Liver (tissue), 8 donors: ENCODE measurements at regions not wholly inside any gene's neighbourhood (a gene's known extent, or its start where the extent isn't known, plus 50 kb on each side); places are given as distances from the start of the nearest gene placed in this dataset.

Experiments used
- DNase-seq: peaks from one replicate; pipeline ENCODE4 v3.0.0-alpha.2; 2017; ENCODE audit warnings: low spot score
- H3K27ac ChIP-seq, 2 donors: one replicate each; pipeline ENCODE4 v1.7.0; 2013; ENCODE audit warnings: inconsistent platforms in 2 of 2, low read length in 2 of 2, control low read depth in 1 of 2, low read depth in 1 of 2, mild to moderate bottlenecking in 1 of 2
- H3K27me3 ChIP-seq, 4 donors: one replicate each; pipeline versions ENCODE4 v1.6.1 to v1.7.0; 2013; ENCODE audit warnings: low read length in 3 of 4, inconsistent platforms in 1 of 4, mild to moderate bottlenecking in 1 of 4, moderate library complexity in 1 of 4; ENCODE audit not compliant: control insufficient read depth in 4 of 4, insufficient read depth in 4 of 4
- H3K36me3 ChIP-seq, 4 donors: one replicate each; pipeline versions ENCODE4 v1.6.1 to v1.7.0; 2013; ENCODE audit warnings: low read length in 3 of 4, mild to moderate bottlenecking in 3 of 4, low read depth in 1 of 4, moderate library complexity in 1 of 4; ENCODE audit not compliant: control insufficient read depth in 4 of 4, insufficient read depth in 3 of 4
- H3K4me1 ChIP-seq, 4 donors: one replicate each; pipeline versions ENCODE4 v1.6.1 to v1.7.0; 2013; ENCODE audit warnings: low read length in 3 of 4, mild to moderate bottlenecking in 3 of 4, moderate library complexity in 1 of 4; ENCODE audit not compliant: control insufficient read depth in 4 of 4, insufficient read depth in 4 of 4
- H3K4me3 ChIP-seq, 3 donors: one replicate each; pipeline versions ENCODE4 v1.6.1 to v1.7.0; 2013; ENCODE audit warnings: low read length in 3 of 3, control low read depth in 1 of 3, low read depth in 1 of 3, mild to moderate bottlenecking in 1 of 3
- H3K9ac ChIP-seq, 2 donors: one replicate each; pipeline ENCODE4 v1.7.0; 2013; ENCODE audit warnings: low read length in 2 of 2, mild to moderate bottlenecking in 2 of 2, moderate library complexity in 2 of 2, control low read depth in 1 of 2, low read depth in 1 of 2
- H3K9me3 ChIP-seq, 4 donors: one replicate each; pipeline versions ENCODE4 v1.6.1 to v1.7.0; 2013; ENCODE audit warnings: low read length in 3 of 4; ENCODE audit not compliant: control insufficient read depth in 4 of 4
- ATF3 ChIP-seq: IDR thresholded peaks from 2 replicates; pipeline ENCODE4 v1.6.1; 2016; ENCODE audit warnings: antibody characterized with exemption
- CTCF ChIP-seq: fragments of 150-350 bp; IDR thresholded peaks from 2 replicates; pipeline ENCODE4 v1.5.1; 2017; ENCODE audit warnings: improper control_type of control experiment, low read depth, low read length; ENCODE audit not compliant: missing input control
- EGR1 ChIP-seq, 2 donors: IDR thresholded peaks; 2 replicates each; pipeline ENCODE4 v1.6.1; 2016 to 2018; ENCODE audit warnings: antibody characterized with exemption in 2 of 2, low read depth in 2 of 2
- FOXA1 ChIP-seq: IDR thresholded peaks from 2 replicates; pipeline ENCODE4 v1.6.1; 2016; ENCODE audit warnings: antibody characterized with exemption
- FOXA2 ChIP-seq: IDR thresholded peaks from 2 replicates; pipeline ENCODE4 v1.6.1; 2016; ENCODE audit warnings: antibody characterized with exemption
- GABPA ChIP-seq, 2 donors: IDR thresholded peaks in 1 of 2; conservative IDR thresholded peaks in 1 of 2; 2 replicates each; pipeline ENCODE4 v1.6.1; 2016; ENCODE audit warnings: antibody characterized with exemption in 2 of 2, mild to moderate bottlenecking in 1 of 2, moderate library complexity in 1 of 2
- HNF4G ChIP-seq: IDR thresholded peaks from 2 replicates; pipeline ENCODE4 v1.6.1; 2016; ENCODE audit warnings: antibody characterized with exemption
- JUND ChIP-seq, 2 donors: IDR thresholded peaks; 2 replicates each; pipeline ENCODE4 v1.6.1; 2016; ENCODE audit warnings: antibody characterized with exemption in 2 of 2
- MAX ChIP-seq: IDR thresholded peaks from 2 replicates; pipeline ENCODE4 v1.6.1; 2016; ENCODE audit warnings: antibody characterized with exemption
- NR2F2 ChIP-seq: IDR thresholded peaks from 2 replicates; pipeline ENCODE4 v1.6.1; 2016; ENCODE audit warnings: antibody characterized with exemption
- RAD21 ChIP-seq, 2 donors: IDR thresholded peaks; 2 replicates each; pipeline ENCODE4 v1.6.1; 2016; ENCODE audit warnings: antibody characterized with exemption in 2 of 2, mild to moderate bottlenecking in 2 of 2
- REST ChIP-seq: IDR thresholded peaks from 2 replicates; pipeline ENCODE4 v1.6.1; 2016; ENCODE audit warnings: antibody characterized with exemption, mild to moderate bottlenecking
- RXRA ChIP-seq, 2 donors: IDR thresholded peaks; 2 replicates each; pipeline ENCODE4 v1.6.1; 2017 to 2018; ENCODE audit warnings: antibody characterized with exemption in 2 of 2, mild to moderate bottlenecking in 1 of 2
- SP1 ChIP-seq: IDR thresholded peaks from 2 replicates; pipeline ENCODE4 v1.6.1; 2018; ENCODE audit warnings: antibody characterized with exemption, mild to moderate bottlenecking
- TAF1 ChIP-seq: conservative IDR thresholded peaks from 2 replicates; pipeline ENCODE4 v1.6.1; 2016; ENCODE audit warnings: antibody characterized with exemption, mild to moderate bottlenecking
- YY1 ChIP-seq: IDR thresholded peaks from 2 replicates; pipeline ENCODE4 v1.6.1; 2016; ENCODE audit warnings: antibody characterized with exemption, mild to moderate bottlenecking
- ZBTB33 ChIP-seq: IDR thresholded peaks from 2 replicates; pipeline ENCODE4 v1.6.1; 2016; ENCODE audit warnings: antibody characterized with exemption
- WGBS: extraction: QIAGEN DNeasy Blood & Tissue Kit; methylation state at CpG from one replicate; pipeline ENCODE4 v1.1.7; 2013; 5-methylcytosine and 5-hydroxymethylcytosine counted together
- donor health status: healthy.
- donor health status: healthy.
- donor health status: healthy.
- donor health status: healthy.
- donor health status: healthy.

GRCh38 chr18:51582551-51582950 is 385.1 kb upstream of the MEX3C start:
- Histone ChIP-seq H3K4me1 (no peaks in the 10 kb centered on the region), H3K9me3 (peaks cover 0 to 4% (median 3%) of the 10 kb centered on the region in 4 donors), H3K27me3 (no peaks in the 10 kb centered on the region), H3K9ac (no peak overlapping the region), H3K36me3 (no peaks in the 10 kb centered on the region), H3K27ac (no peak overlapping the region), H3K4me3 (no peak overlapping the region)
- DNase-seq: no peak
- 86% methylated on average over 2 of the region's 2 CpGs for WGBS
- TF ChIP-seq YY1: no peak
- no peak for TF ChIP-seq ATF3
- TF ChIP-seq EGR1 (IDR thresholded peaks at IDR 0.05; ENCODE audit: low read depth in 2 of 2): no peak
- TF ChIP-seq MAX: no peak
- no peak for TF ChIP-seq RAD21 (IDR thresholded peaks at IDR 0.05)
- no peak for TF ChIP-seq REST
- TF ChIP-seq RXRA (IDR thresholded peaks at IDR 0.05): no peak
- TF ChIP-seq SP1: no peak
- TF ChIP-seq CTCF: no peak
- no peak for TF ChIP-seq ZBTB33
- no peak for TF ChIP-seq NR2F2
- TF ChIP-seq GABPA (IDR thresholded peaks at IDR 0.05 in 1 of 2, conservative IDR thresholded peaks at IDR 0.05 in 1 of 2): no peak
- no peak for TF ChIP-seq HNF4G
- no peak for TF ChIP-seq FOXA2
- no peak for TF ChIP-seq TAF1

GRCh38 chr18:51588616-51589015 is 391.1 kb upstream of the MEX3C start:
- Histone ChIP-seq H3K4me1 (no peaks in the 10 kb centered on the region), H3K9me3 (no peaks in the 10 kb centered on the region), H3K27ac (no peak overlapping the region), H3K4me3 (no peak overlapping the region), H3K27me3 (no peaks in the 10 kb centered on the region), H3K9ac (no peak overlapping the region), H3K36me3 (no peaks in the 10 kb centered on the region)
- TF ChIP-seq FOXA1 (no peak), RXRA (IDR thresholded peaks at IDR 0.05) (no peak), MAX (no peak), YY1 (no peak), EGR1 (IDR thresholded peaks at IDR 0.05; ENCODE audit: low read depth in 2 of 2) (no peak), GABPA (IDR thresholded peaks at IDR 0.05 in 1 of 2, conservative IDR thresholded peaks at IDR 0.05 in 1 of 2) (no peak), TAF1 (no peak), JUND (IDR thresholded peaks at IDR 0.05) (no peak)
- no peak for DNase-seq
- WGBS: 77% methylated on average over 3 of the region's 3 CpGs
